HepG2 (cell line): ENCODE measurements at regions not wholly inside any gene's neighbourhood (a gene's known extent, or its start where the extent isn't known, plus 50 kb on each side); places are given as distances from the start of the nearest gene placed in this dataset.

ENCODE experiments used
- ADNP ChIP-seq: sonication (generic); formaldehyde crosslinking; IDR thresholded peaks from 2 replicates; pipeline ENCODE4 v1.4.0; 2020; ENCODE audit warnings: missing genetic modification reagents
- ARNT2 ChIP-seq: sonication (generic); formaldehyde crosslinking; IDR thresholded peaks from 2 replicates; pipeline ENCODE4 v1.8.0; 2022; ENCODE audit warnings: mild to moderate bottlenecking, low read depth, missing genetic modification reagents, moderate library complexity
- ATF4 ChIP-seq, 2 experiments: fragments of 450-650 bp in 1 of 2; sonication (generic) in 1 of 2; formaldehyde crosslinking; IDR thresholded peaks; 2 replicates each; pipeline versions ENCODE4 v1.5.0 to v1.8.0; 2020 to 2022; ENCODE audit warnings: mild to moderate bottlenecking in 1 of 2, missing genetic modification reagents in 1 of 2
- BCLAF1 ChIP-seq: fragments of 450-650 bp; IDR thresholded peaks from 2 replicates; pipeline ENCODE4 v1.6.1; 2017; ENCODE audit warnings: mild to moderate bottlenecking
- CBX2 ChIP-seq, 2 experiments: fragments of 200-600 bp in 1 of 2; sonication (generic); formaldehyde crosslinking in 1 of 2; IDR thresholded peaks; 2 replicates each; pipeline versions ENCODE4 v1.7.0 to v1.8.1; 2018 to 2022; ENCODE audit warnings: low read depth in 2 of 2, low read length in 1 of 2, mild to moderate bottlenecking in 1 of 2, missing genetic modification reagents in 1 of 2
- ELF3 ChIP-seq: IDR thresholded peaks from 2 replicates; pipeline ENCODE4 v1.6.1; 2016; ENCODE audit warnings: missing genetic modification reagents, missing compliant biosample characterization
- FOXO1 ChIP-seq: sonication (generic); formaldehyde crosslinking; IDR thresholded peaks from 2 replicates; pipeline ENCODE4 v1.4.0; 2020; ENCODE audit warnings: missing genetic modification reagents
- MATR3 ChIP-seq: sonication (generic); formaldehyde crosslinking; IDR thresholded peaks from 2 replicates; pipeline ENCODE4 v1.4.0; 2020; ENCODE audit warnings: missing genetic modification reagents
- NR0B2 ChIP-seq: sonication (generic); formaldehyde crosslinking; IDR thresholded peaks from 2 replicates; pipeline ENCODE4 v1.4.0; 2020; ENCODE audit warnings: mild to moderate bottlenecking, missing genetic modification reagents
- RFX5 ChIP-seq: IDR thresholded peaks from 2 replicates; pipeline ENCODE4 v1.6.1; 2011; ENCODE audit warnings: low read depth, low read length, improper control_type of control experiment
- ZFP41 ChIP-seq: sonication (generic); formaldehyde crosslinking; IDR thresholded peaks from 2 replicates; pipeline ENCODE4 v1.4.0; 2020; ENCODE audit warnings: mild to moderate bottlenecking, missing genetic modification reagents, borderline replicate concordance
- ZNF136 ChIP-seq: sonication (generic); formaldehyde crosslinking; IDR thresholded peaks from 2 replicates; pipeline ENCODE4 v1.8.1; 2022; ENCODE audit warnings: low read depth, mild to moderate bottlenecking, moderate library complexity, missing genetic modification reagents
- ZNF317 ChIP-seq: sonication (generic); formaldehyde crosslinking; IDR thresholded peaks from 2 replicates; pipeline ENCODE4 v1.5.0; 2020; ENCODE audit warnings: mild to moderate bottlenecking, missing genetic modification reagents
- ZNF496 ChIP-seq: sonication (generic); formaldehyde crosslinking; IDR thresholded peaks from 2 replicates; pipeline ENCODE4 v1.8.1; 2023; ENCODE audit warnings: mild to moderate bottlenecking, moderate library complexity, missing genetic modification reagents; ENCODE audit not compliant: insufficient replicate concordance
- ZNF570 ChIP-seq: sonication (generic); formaldehyde crosslinking; IDR thresholded peaks from 2 replicates; pipeline ENCODE4 v1.4.0; 2020; ENCODE audit warnings: mild to moderate bottlenecking, missing genetic modification reagents, borderline replicate concordance
- TF ChIP-seq, protein P1 (sequence below): sonication (generic); formaldehyde crosslinking; IDR thresholded peaks from 2 replicates; pipeline ENCODE4 v1.4.0; 2020; ENCODE audit warnings: missing genetic modification reagents
- TF ChIP-seq, protein P2 (sequence below): sonication (generic); formaldehyde crosslinking; IDR thresholded peaks from 2 replicates; pipeline ENCODE4 v1.4.0; 2020; ENCODE audit warnings: missing genetic modification reagents
- TF ChIP-seq, protein P3 (sequence below): sonication (generic); formaldehyde crosslinking; IDR thresholded peaks from 2 replicates; pipeline ENCODE4 v1.5.0; 2020; ENCODE audit warnings: missing genetic modification reagents

- TF ChIP-seq, protein P1, sequence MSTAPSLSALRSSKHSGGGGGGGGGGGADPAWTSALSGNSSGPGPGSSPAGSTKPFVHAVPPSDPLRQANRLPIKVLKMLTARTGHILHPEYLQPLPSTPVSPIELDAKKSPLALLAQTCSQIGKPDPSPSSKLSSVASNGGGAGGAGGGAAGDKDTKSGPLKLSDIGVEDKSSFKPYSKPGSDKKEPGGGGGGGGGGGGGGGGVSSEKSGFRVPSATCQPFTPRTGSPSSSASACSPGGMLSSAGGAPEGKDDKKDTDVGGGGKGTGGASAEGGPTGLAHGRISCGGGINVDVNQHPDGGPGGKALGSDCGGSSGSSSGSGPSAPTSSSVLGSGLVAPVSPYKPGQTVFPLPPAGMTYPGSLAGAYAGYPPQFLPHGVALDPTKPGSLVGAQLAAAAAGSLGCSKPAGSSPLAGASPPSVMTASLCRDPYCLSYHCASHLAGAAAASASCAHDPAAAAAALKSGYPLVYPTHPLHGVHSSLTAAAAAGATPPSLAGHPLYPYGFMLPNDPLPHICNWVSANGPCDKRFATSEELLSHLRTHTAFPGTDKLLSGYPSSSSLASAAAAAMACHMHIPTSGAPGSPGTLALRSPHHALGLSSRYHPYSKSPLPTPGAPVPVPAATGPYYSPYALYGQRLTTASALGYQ (CRISPR knock-in tag) = no peak
- no peak for TF ChIP-seq CBX2 (IDR thresholded peaks at IDR 0.05; ENCODE audit: low read depth, low read length)
- TF ChIP-seq CBX2 (CRISPR knock-in tag; IDR thresholded peaks at IDR 0.05; ENCODE audit: low read depth) = no peak
- peak; percentile 13; the same call in 1 of the 2 replicates for TF ChIP-seq FOXO1 (CRISPR knock-in tag)
- TF ChIP-seq, protein P2, sequence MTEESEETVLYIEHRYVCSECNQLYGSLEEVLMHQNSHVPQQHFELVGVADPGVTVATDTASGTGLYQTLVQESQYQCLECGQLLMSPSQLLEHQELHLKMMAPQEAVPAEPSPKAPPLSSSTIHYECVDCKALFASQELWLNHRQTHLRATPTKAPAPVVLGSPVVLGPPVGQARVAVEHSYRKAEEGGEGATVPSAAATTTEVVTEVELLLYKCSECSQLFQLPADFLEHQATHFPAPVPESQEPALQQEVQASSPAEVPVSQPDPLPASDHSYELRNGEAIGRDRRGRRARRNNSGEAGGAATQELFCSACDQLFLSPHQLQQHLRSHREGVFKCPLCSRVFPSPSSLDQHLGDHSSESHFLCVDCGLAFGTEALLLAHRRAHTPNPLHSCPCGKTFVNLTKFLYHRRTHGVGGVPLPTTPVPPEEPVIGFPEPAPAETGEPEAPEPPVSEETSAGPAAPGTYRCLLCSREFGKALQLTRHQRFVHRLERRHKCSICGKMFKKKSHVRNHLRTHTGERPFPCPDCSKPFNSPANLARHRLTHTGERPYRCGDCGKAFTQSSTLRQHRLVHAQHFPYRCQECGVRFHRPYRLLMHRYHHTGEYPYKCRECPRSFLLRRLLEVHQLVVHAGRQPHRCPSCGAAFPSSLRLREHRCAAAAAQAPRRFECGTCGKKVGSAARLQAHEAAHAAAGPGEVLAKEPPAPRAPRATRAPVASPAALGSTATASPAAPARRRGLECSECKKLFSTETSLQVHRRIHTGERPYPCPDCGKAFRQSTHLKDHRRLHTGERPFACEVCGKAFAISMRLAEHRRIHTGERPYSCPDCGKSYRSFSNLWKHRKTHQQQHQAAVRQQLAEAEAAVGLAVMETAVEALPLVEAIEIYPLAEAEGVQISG (CRISPR knock-in tag) = no peak; the same call in 1 of the 2 replicates
- TF ChIP-seq ZNF570 = no peak
- TF ChIP-seq NR0B2 = no peak
- no peak for TF ChIP-seq ADNP (CRISPR knock-in tag)
- TF ChIP-seq ZNF496 (CRISPR knock-in tag) = no peak
- TF ChIP-seq ZNF136 (CRISPR knock-in tag) = no peak
- TF ChIP-seq ATF4 (CRISPR knock-in tag; IDR thresholded peaks at IDR 0.05) = no peak
- no peak for TF ChIP-seq MATR3 (CRISPR knock-in tag)
- TF ChIP-seq BCLAF1 = no peak
- no peak for TF ChIP-seq ELF3 (CRISPR knock-in tag)
- TF ChIP-seq, protein P3, sequence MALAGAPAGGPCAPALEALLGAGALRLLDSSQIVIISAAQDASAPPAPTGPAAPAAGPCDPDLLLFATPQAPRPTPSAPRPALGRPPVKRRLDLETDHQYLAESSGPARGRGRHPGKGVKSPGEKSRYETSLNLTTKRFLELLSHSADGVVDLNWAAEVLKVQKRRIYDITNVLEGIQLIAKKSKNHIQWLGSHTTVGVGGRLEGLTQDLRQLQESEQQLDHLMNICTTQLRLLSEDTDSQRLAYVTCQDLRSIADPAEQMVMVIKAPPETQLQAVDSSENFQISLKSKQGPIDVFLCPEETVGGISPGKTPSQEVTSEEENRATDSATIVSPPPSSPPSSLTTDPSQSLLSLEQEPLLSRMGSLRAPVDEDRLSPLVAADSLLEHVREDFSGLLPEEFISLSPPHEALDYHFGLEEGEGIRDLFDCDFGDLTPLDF (CRISPR knock-in tag) = no peak
- TF ChIP-seq RFX5 = no peak
- TF ChIP-seq ZNF317 (CRISPR knock-in tag) = no peak
- TF ChIP-seq ARNT2 = no peak
- TF ChIP-seq ZFP41 (CRISPR knock-in tag) = no peak
These were observed 136.3 kb downstream of the LY86 start (continued) for GRCh38 chr6:6724539-6725467.
